ENCODE measurements at regions not wholly inside any gene's neighbourhood (a gene's known extent, or its start where the extent isn't known, plus 50 kb on each side); places are given as distances from the start of the nearest gene placed in this dataset.

GRCh38 chr4:18999595-18999994 is 978.0 kb upstream of the LCORL start:
- Histone ChIP-seq H3K9me3 (ENCODE audit: insufficient read depth, low read depth, low read length) (no peaks in the 10 kb centered on the region), H3K36me3 (ENCODE audit: insufficient read depth, low read length) (no peaks in the 10 kb centered on the region), H3K9me2 (replicated peaks; ENCODE audit: low read depth, low read length) (no peaks in the 10 kb centered on the region), H3K4me1 (ENCODE audit: insufficient read depth, low read length, poor library complexity, severe bottlenecking) (no peaks in the 10 kb centered on the region), H3F3A (ENCODE audit: low read depth) (no peaks in the 10 kb centered on the region), H4K20me1 (ENCODE audit: insufficient read depth, low read length, poor library complexity, severe bottlenecking) (no peaks in the 10 kb centered on the region), H3K79me2 (ENCODE audit: insufficient read depth, low read length) (no peaks in the 10 kb centered on the region), H2AFZ (ENCODE audit: low read length) (no peak overlapping the region), H3K4me2 (ENCODE audit: low read depth, low read length, poor library complexity, severe bottlenecking) (no peak overlapping the region), H3K4me3 (ENCODE audit: low read length, poor library complexity, severe bottlenecking) (no peak overlapping the region), H3K27me3 (ENCODE audit: insufficient read depth, low read length, poor library complexity, severe bottlenecking) (no peaks in the 10 kb centered on the region), H3K9ac (ENCODE audit: low read depth, low read length, poor library complexity, severe bottlenecking) (no peak overlapping the region)
- TF ChIP-seq EZH2phosphoT487 (IDR thresholded peaks at IDR 0.05; ENCODE audit: borderline replicate concordance) (no peak), CTCF (conservative IDR thresholded peaks at IDR 0.05; ENCODE audit: low read length) (no peak)

- no peaks in the 10 kb centered on the region for H3K79me2 ChIP-seq (ENCODE audit: insufficient read depth, low read length)
- no peak overlapping the region for H3K9ac ChIP-seq (ENCODE audit: low read depth, low read length, poor library complexity, severe bottlenecking)
- H3K27me3 ChIP-seq (ENCODE audit: insufficient read depth, low read length, poor library complexity, severe bottlenecking), result no peaks in the 10 kb centered on the region
- H3K4me2 ChIP-seq (ENCODE audit: low read depth, low read length, poor library complexity, severe bottlenecking), result no peak overlapping the region
- no peaks in the 10 kb centered on the region for H4K20me1 ChIP-seq (ENCODE audit: insufficient read depth, low read length, poor library complexity, severe bottlenecking)
- no peaks in the 10 kb centered on the region for H3K9me3 ChIP-seq (ENCODE audit: insufficient read depth, low read depth, low read length)
- no peak for TF ChIP-seq CTCF (conservative IDR thresholded peaks at IDR 0.05; ENCODE audit: low read length)
- no peak for TF ChIP-seq EZH2phosphoT487 (IDR thresholded peaks at IDR 0.05; ENCODE audit: borderline replicate concordance)
- no peaks in the 10 kb centered on the region for H3K9me2 ChIP-seq (replicated peaks; ENCODE audit: low read depth, low read length)
- no peaks in the 10 kb centered on the region for H3K36me3 ChIP-seq (ENCODE audit: insufficient read depth, low read length)
- no peak overlapping the region for H2AFZ ChIP-seq (ENCODE audit: low read length)
- H3F3A ChIP-seq (ENCODE audit: low read depth), result no peaks in the 10 kb centered on the region
- no peaks in the 10 kb centered on the region for H3K4me1 ChIP-seq (ENCODE audit: insufficient read depth, low read length, poor library complexity, severe bottlenecking)
- no peak overlapping the region for H3K4me3 ChIP-seq (ENCODE audit: low read length, poor library complexity, severe bottlenecking)
These were observed 959.7 kb upstream of the LCORL start for GRCh38 chr4:18981234-18981615.

GRCh38 chr4:18980516-18981233 is 959.1 kb upstream of the LCORL start:
- H3K27me3 ChIP-seq (ENCODE audit: insufficient read depth, low read length, poor library complexity, severe bottlenecking), result no peaks in the 10 kb centered on the region
- H4K20me1 ChIP-seq (ENCODE audit: insufficient read depth, low read length, poor library complexity, severe bottlenecking), result no peaks in the 10 kb centered on the region
- no peak overlapping the region for H3K4me3 ChIP-seq (ENCODE audit: low read length, poor library complexity, severe bottlenecking)
- H3K36me3 ChIP-seq (ENCODE audit: insufficient read depth, low read length), result no peaks in the 10 kb centered on the region
- H3K4me1 ChIP-seq (ENCODE audit: insufficient read depth, low read length, poor library complexity, severe bottlenecking), result no peaks in the 10 kb centered on the region
- no peak overlapping the region for H3K9ac ChIP-seq (ENCODE audit: low read depth, low read length, poor library complexity, severe bottlenecking)
- no peak overlapping the region for H3K4me2 ChIP-seq (ENCODE audit: low read depth, low read length, poor library complexity, severe bottlenecking)
- no peaks in the 10 kb centered on the region for H3F3A ChIP-seq (ENCODE audit: low read depth)
- H3K79me2 ChIP-seq (ENCODE audit: insufficient read depth, low read length), result no peaks in the 10 kb centered on the region
- H3K9me3 ChIP-seq (ENCODE audit: insufficient read depth, low read depth, low read length), result no peaks in the 10 kb centered on the region
- TF ChIP-seq CTCF (conservative IDR thresholded peaks at IDR 0.05; ENCODE audit: low read length), result no peak
- no peak for TF ChIP-seq EZH2phosphoT487 (IDR thresholded peaks at IDR 0.05; ENCODE audit: borderline replicate concordance)
- no peak overlapping the region for H2AFZ ChIP-seq (ENCODE audit: low read length)
- H3K9me2 ChIP-seq (replicated peaks; ENCODE audit: low read depth, low read length), result no peaks in the 10 kb centered on the region

Measured in Loucy (cell line).